Caco-2 (cell line): ENCODE measurements at regions not wholly inside any gene's neighbourhood (a gene's known extent, or its start where the extent isn't known, plus 50 kb on each side); places are given as distances from the start of the nearest gene placed in this dataset.

ENCODE experiments used
- BruUV-seq: library from RNA; stranded (reverse); fragments of 400-500 nt; replicated peaks from 2 replicates; lab custom pipeline; 2021; lab: Mats Ljungman, UMichigan
- CTCF ChIA-PET: fragments of 300-600 bp; sonication (Branson Sonifier 250); formaldehyde crosslinking; loops from one replicate; lab custom pipeline; 2022; ENCODE audit warnings: antibody characterized with exemption; lab: Charles Lee
- POLR2A ChIA-PET: fragments of 300-600 bp; sonication (Branson Sonifier 250); formaldehyde crosslinking; loops from one replicate; lab custom pipeline; 2022; ENCODE audit warnings: antibody characterized with exemption; lab: Charles Lee
- DNase-seq, 2 experiments: peaks; one replicate each; pipeline versions ENCODE4 v3.0.0 to v3.0.0-alpha.2; 2020 to 2022
- H3K27me3 ChIP-seq: replicated peaks from 2 replicates; pipeline ENCODE4 v1.6.0; 2011; ENCODE audit warnings: low read length; ENCODE audit not compliant: control insufficient read depth, insufficient read depth
- H3K36me3 ChIP-seq: 2 replicates; pipeline ENCODE4 v1.5.1; 2011; ENCODE audit warnings: low read length; ENCODE audit not compliant: control insufficient read depth, insufficient read depth
- H3K4me1 ChIP-seq: fragments of 250-450 bp; sonication (Bioruptor Pico); 2 replicates; pipeline ENCODE4 v1.5.1; 2020; ENCODE audit warnings: mild to moderate bottlenecking
- H3K4me3 ChIP-seq: 2 replicates; pipeline ENCODE4 v1.5.1; 2011; ENCODE audit warnings: low read depth, mild to moderate bottlenecking, control low read depth, low read length
- H3K9me3 ChIP-seq: fragments of 250-450 bp; sonication (Bioruptor Pico); 2 replicates; pipeline ENCODE4 v1.5.1; 2020; ENCODE audit warnings: mild to moderate bottlenecking, moderate library complexity
- H3K27ac Mint-ChIP-seq: one replicate; pipeline ENCODE4 v1.8.0; 2022; ENCODE audit warnings: mixed read lengths; ENCODE audit not compliant: unreplicated experiment
- H3K27me3 Mint-ChIP-seq: one replicate; pipeline ENCODE4 v1.8.0; 2022; ENCODE audit warnings: mixed read lengths; ENCODE audit not compliant: insufficient read depth, unreplicated experiment
- H3K36me3 Mint-ChIP-seq: one replicate; pipeline ENCODE4 v1.8.0; 2022; ENCODE audit warnings: mild to moderate bottlenecking, mixed read lengths; ENCODE audit not compliant: insufficient read depth, unreplicated experiment
- H3K4me1 Mint-ChIP-seq: one replicate; pipeline ENCODE4 v1.8.0; 2022; ENCODE audit warnings: low read depth, mixed read lengths; ENCODE audit not compliant: unreplicated experiment
- H3K4me3 Mint-ChIP-seq: one replicate; pipeline ENCODE4 v1.8.0; 2022; ENCODE audit warnings: mild to moderate bottlenecking, moderate library complexity, mixed read lengths; ENCODE audit not compliant: unreplicated experiment
- H3K9me3 Mint-ChIP-seq: one replicate; pipeline ENCODE4 v1.8.0; 2022; ENCODE audit warnings: mixed read lengths; ENCODE audit not compliant: unreplicated experiment
- CTCF ChIP-seq, 2 experiments: fragments of 200-600 bp in 1 of 2; IDR thresholded peaks; 1 replicate in 1 of 2; 2 replicates in 1 of 2; pipeline versions ENCODE4 v1.5.1 to v1.8.0; 2011 to 2022; ENCODE audit warnings: antibody characterized with exemption in 1 of 2, control low read depth in 1 of 2, inconsistent platforms in 1 of 2, low read depth in 1 of 2, low read length in 1 of 2, mild to moderate bottlenecking in 1 of 2, moderate library complexity in 1 of 2; ENCODE audit not compliant: insufficient read depth in 1 of 2, severe bottlenecking in 1 of 2, unreplicated experiment in 1 of 2
- intact Hi-C: fragments of 100-400 bp; cut with micrococcal nuclease; formaldehyde crosslinking; loops from one replicate; pipeline ENCODE4 v1.10.0; 2022; ENCODE audit not compliant: unreplicated experiment

DNA sequence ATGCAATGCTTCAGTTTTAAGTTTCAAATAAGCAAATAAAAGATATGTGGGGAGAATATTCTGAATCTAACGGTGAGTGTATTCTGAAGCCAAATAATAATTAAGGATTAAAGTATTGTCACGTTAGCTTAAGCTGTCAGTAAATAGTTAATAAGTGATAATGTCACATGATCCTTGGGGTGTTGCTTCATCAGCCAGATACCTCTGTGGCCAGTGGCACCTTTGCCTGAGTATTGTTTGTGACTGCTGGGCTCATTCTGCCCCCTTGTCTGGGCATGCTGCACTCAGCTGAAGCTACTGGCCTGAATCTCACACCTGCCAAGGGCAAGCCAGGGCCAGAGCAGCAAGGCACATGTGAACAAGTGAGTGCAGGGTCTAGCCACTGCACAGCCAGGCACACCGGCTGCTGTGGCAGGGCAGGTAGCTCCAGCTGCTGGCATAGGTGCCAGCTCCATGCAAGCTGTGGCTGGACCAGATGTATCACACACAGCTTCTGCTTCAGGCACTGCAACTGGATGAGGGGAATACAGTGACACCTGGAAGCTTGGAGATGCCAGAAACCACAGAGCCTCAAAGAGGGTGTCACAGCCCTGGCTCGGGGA, 739.7 kb downstream of the SLC6A15 start:
- no peaks in the 10 kb centered on the region for H3K4me1 ChIP-seq
- intact Hi-C loops: no loop called here
- no peaks in the 10 kb centered on the region for H3K36me3 ChIP-seq
- Mint-ChIP-seq H3K27ac (no peak overlapping the region), H3K27me3 (no peaks in the 10 kb centered on the region), H3K4me1 (no peaks in the 10 kb centered on the region), H3K4me3 (no peak overlapping the region), H3K36me3 (no peaks in the 10 kb centered on the region), H3K9me3 (no peaks in the 10 kb centered on the region)
- CTCF ChIA-PET: no interaction called here
- TF ChIP-seq CTCF (IDR thresholded peaks at IDR 0.05; ENCODE audit: insufficient read depth in 1 of 2, low read depth in 1 of 2, low read length in 1 of 2, severe bottlenecking in 1 of 2, unreplicated experiment in 1 of 2): no peak
- H3K27me3 ChIP-seq: no peaks in the 10 kb centered on the region
- H3K4me3 ChIP-seq: no peak overlapping the region
- POLR2A ChIA-PET: no interaction called here
- no peaks in the 10 kb centered on the region for H3K9me3 ChIP-seq
- DNase-seq: no peak
- BruUV-seq: no TSS peak

DNA sequence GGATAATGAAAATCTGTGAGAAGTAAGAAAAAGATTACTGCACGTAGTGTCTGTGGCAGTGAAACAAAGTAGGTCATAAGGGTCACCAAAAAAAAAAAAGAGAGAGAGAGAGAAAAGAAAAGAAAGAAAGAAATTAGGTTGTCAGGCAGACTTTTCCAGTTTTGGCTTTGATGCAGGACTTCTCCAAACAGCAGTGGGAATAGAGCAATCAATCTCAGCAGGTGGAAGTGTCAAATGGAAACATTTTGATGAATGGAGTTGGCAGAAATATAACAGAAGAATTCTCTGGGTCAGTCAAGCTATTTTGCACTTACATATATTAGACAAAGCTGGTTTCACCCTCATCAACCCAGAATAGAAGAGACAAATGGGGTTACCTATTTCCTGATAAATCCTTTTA, 745.8 kb downstream of the SLC6A15 start:
- Mint-ChIP-seq H3K4me1 (no peaks in the 10 kb centered on the region), H3K9me3 (no peaks in the 10 kb centered on the region), H3K4me3 (no peak overlapping the region), H3K27me3 (no peaks in the 10 kb centered on the region), H3K36me3 (no peaks in the 10 kb centered on the region), H3K27ac (no peak overlapping the region)
- no TSS peak for BruUV-seq
- Histone ChIP-seq H3K27me3 (no peaks in the 10 kb centered on the region), H3K36me3 (no peaks in the 10 kb centered on the region), H3K9me3 (no peaks in the 10 kb centered on the region), H3K4me1 (no peaks in the 10 kb centered on the region), H3K4me3 (no peak overlapping the region)
- no peak for DNase-seq
- CTCF ChIA-PET: no interaction called here
- intact Hi-C loops: no loop called here
- POLR2A ChIA-PET: no interaction called here
- no peak for TF ChIP-seq CTCF (IDR thresholded peaks at IDR 0.05; ENCODE audit: insufficient read depth in 1 of 2, low read depth in 1 of 2, low read length in 1 of 2, severe bottlenecking in 1 of 2, unreplicated experiment in 1 of 2)

DNA sequence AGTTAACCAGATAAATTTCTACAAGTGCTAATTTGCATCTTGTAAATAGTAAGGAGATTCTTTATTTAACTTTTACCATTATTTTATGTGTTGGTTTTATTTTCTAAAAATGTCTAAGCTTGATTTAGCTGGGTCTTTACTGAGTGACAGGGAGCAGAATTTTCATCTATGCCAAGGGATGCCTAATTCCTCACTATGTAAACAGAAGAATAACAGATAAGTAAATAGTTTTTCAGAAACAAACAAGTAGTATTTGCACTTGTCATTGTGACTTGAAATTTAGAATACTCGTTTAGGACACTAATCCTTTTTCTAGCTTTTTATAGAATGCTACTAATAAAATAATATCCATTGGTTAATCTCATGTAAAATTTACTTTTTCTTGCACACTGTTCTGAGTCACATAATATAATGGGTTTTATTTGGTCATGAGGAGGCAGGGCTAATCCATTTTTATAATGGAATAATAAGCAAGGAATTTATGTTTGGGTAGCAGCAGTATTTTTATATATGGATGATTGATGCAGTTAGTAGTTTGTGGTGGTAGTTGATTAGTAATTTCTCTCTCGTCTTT, 746.5 kb downstream of the SLC6A15 start:
- DNase-seq: no peak
- no peaks in the 10 kb centered on the region for H3K36me3 Mint-ChIP-seq
- H3K27me3 ChIP-seq: no peaks in the 10 kb centered on the region
- no peak for TF ChIP-seq CTCF (IDR thresholded peaks at IDR 0.05; ENCODE audit: insufficient read depth in 1 of 2, low read depth in 1 of 2, low read length in 1 of 2, severe bottlenecking in 1 of 2, unreplicated experiment in 1 of 2)
- no peaks in the 10 kb centered on the region for H3K4me1 ChIP-seq
- no peaks in the 10 kb centered on the region for H3K4me1 Mint-ChIP-seq
- H3K36me3 ChIP-seq: no peaks in the 10 kb centered on the region
- no peaks in the 10 kb centered on the region for H3K9me3 ChIP-seq
- no peaks in the 10 kb centered on the region for H3K9me3 Mint-ChIP-seq
- no peak overlapping the region for H3K4me3 ChIP-seq
- intact Hi-C loops: no loop called here
- no TSS peak for BruUV-seq
- no peaks in the 10 kb centered on the region for H3K27me3 Mint-ChIP-seq
- H3K4me3 Mint-ChIP-seq: no peak overlapping the region
- CTCF ChIA-PET: no interaction called here
- POLR2A ChIA-PET: no interaction called here
- H3K27ac Mint-ChIP-seq: no peak overlapping the region
